ENCODE measurements at regions not wholly inside any gene's neighbourhood (a gene's known extent, or its start where the extent isn't known, plus 50 kb on each side); places are given as distances from the start of the nearest gene placed in this dataset.

GRCh38 chr20:57896563-57896962 lies 186.7 kb upstream of the PMEPA1 start:
- Histone ChIP-seq H4K8ac (ENCODE audit: extremely low read depth, insufficient read depth, low read length) (no peak overlapping the region), H3K14ac (ENCODE audit: insufficient read length) (no peak overlapping the region), H2BK5ac (ENCODE audit: low read depth, low read length) (no peak overlapping the region), H3K4me3 (ENCODE audit: extremely low read depth in 1 of 4, insufficient read depth in 2 of 4, low read depth in 3 of 4, low read length in 4 of 4) (no peak overlapping the region), H2AK5ac (ENCODE audit: low read depth, low read length) (no peak overlapping the region), H2BK15ac (ENCODE audit: low read length) (no peak overlapping the region), H4K20me1 (replicated peaks in 1 of 2; ENCODE audit: control insufficient read depth in 1 of 2, insufficient read depth in 2 of 2, low read length in 2 of 2) (peaks cover 0 to 2% of the 10 kb centered on the region in 2 experiments), H3K27ac (ENCODE audit: low read depth, low read length) (no peak overlapping the region), H4K91ac (replicated peaks; ENCODE audit: insufficient read length, low read length) (no peak overlapping the region), H3K18ac (ENCODE audit: extremely low read depth, low read length) (no peak overlapping the region), H2BK20ac (ENCODE audit: low read length) (no peak overlapping the region), H3K4me1 (replicated peaks in 1 of 4; ENCODE audit: control insufficient read depth in 3 of 4, insufficient read depth in 4 of 4, low read length in 3 of 4) (peaks cover 0 to 9% (median 4%) of the 10 kb centered on the region in 4 experiments; a peak in 4 of 7 replicates), H3K79me1 (ENCODE audit: low read depth, low read length) (no peaks in the 10 kb centered on the region), H2BK120ac (replicated peaks; ENCODE audit: low read depth, low read length) (no peak overlapping the region), H3K9ac (replicated peaks in 1 of 4; ENCODE audit: extremely low read depth in 1 of 4, low read depth in 3 of 4, low read length in 3 of 4) (no peak overlapping the region), H2AFZ (ENCODE audit: low read length) (no peak overlapping the region), H3K36me3 (ENCODE audit: control insufficient read depth in 2 of 4, insufficient read depth in 4 of 4, low read length in 3 of 4) (no peaks in the 10 kb centered on the region), H2BK12ac (ENCODE audit: low read depth, low read length) (no peak overlapping the region), H3K23me2 (ENCODE audit: low read depth, low read length) (no peaks in the 10 kb centered on the region), H3K27me3 (replicated peaks in 1 of 4; ENCODE audit: control insufficient read depth in 3 of 4, extremely low read depth in 1 of 4, insufficient read depth in 3 of 4, low read length in 3 of 4) (no peaks in the 10 kb centered on the region; a peak in 1 of 7 replicates), H3K56ac (replicated peaks; ENCODE audit: insufficient read length, low read depth, low read length) (no peak overlapping the region), H3K4ac (replicated peaks; ENCODE audit: insufficient read length, low read depth, low read length) (no peak overlapping the region), H3K23ac (ENCODE audit: insufficient read length) (no peak overlapping the region), H3K4me2 (ENCODE audit: insufficient read depth in 1 of 2, low read depth in 2 of 2, low read length in 2 of 2) (no peak overlapping the region), H4K5ac (ENCODE audit: insufficient read length, low read depth, low read length) (no peak overlapping the region), H3K79me2 (ENCODE audit: control insufficient read depth in 1 of 2, insufficient read depth in 2 of 2, low read length in 2 of 2) (no peaks in the 10 kb centered on the region), H3K9me3 (ENCODE audit: insufficient read depth in 2 of 2, low read depth in 1 of 2, low read length in 1 of 2) (no peaks in the 10 kb centered on the region)
- WGBS, 2 experiments (ENCODE audit: extremely low coverage in 1 of 2, insufficient coverage in 1 of 2, insufficient read length in 1 of 2, insufficient replicate concordance in 2 of 2, low coverage in 1 of 2, low lambda C conversion rate in 2 of 2, missing lambda C conversion rate in 1 of 2), result 97% methylated on average over 5 of the region's 6 CpGs; no CpG with 5 or more reads in 1 of the 2 experiments
- DNase-seq (ENCODE audit: low read depth in 1 of 2, low spot score in 2 of 2) (no peak), FAIRE-seq (no peak)
- CTCF ChIA-PET (ENCODE audit: partially characterized antibody), result interaction anchor here (1.3 kb wide), 1 partner anchor 20 kb away, joined by 3 read pairs; no protein-coding TSS in a partner anchor
- POLR2A ChIA-PET (ENCODE audit: partially characterized antibody), result no interaction called here
- no peak for TF ChIP-seq RXRA (IDR thresholded peaks at IDR 0.05; ENCODE audit: insufficient read depth, low read depth, low read length)
- no peak for TF ChIP-seq CTBP2 (IDR thresholded peaks at IDR 0.05; ENCODE audit: borderline replicate concordance, insufficient read depth, insufficient read length, low read length)
- TF ChIP-seq SP1 (IDR thresholded peaks at IDR 0.05; ENCODE audit: low read depth, low read length), result no peak
- no peak for TF ChIP-seq JUND (IDR thresholded peaks at IDR 0.05; ENCODE audit: low read length)
- TF ChIP-seq TAF1 (IDR thresholded peaks at IDR 0.05; ENCODE audit: low read depth, low read length), result no peak
- TF ChIP-seq POLR2A (IDR thresholded peaks at IDR 0.05; ENCODE audit: control extremely low read depth in 1 of 2, low read depth in 2 of 2, low read length in 2 of 2), result no peak
- no peak for TF ChIP-seq MAX (IDR thresholded peaks at IDR 0.05)
- TF ChIP-seq HDAC2 (IDR thresholded peaks at IDR 0.05; ENCODE audit: borderline replicate concordance in 1 of 2, low read depth in 2 of 2, low read length in 2 of 2), result no peak
- no peak for TF ChIP-seq RBBP5 (IDR thresholded peaks at IDR 0.05; ENCODE audit: borderline replicate concordance, low read depth, low read length)
- no peak for TF ChIP-seq FOSL1 (IDR thresholded peaks at IDR 0.05; ENCODE audit: insufficient read depth, low read depth, low read length)
- no peak for TF ChIP-seq MAFK (IDR thresholded peaks at IDR 0.05; ENCODE audit: low read depth, low read length)
- TF ChIP-seq PHF8 (conservative IDR thresholded peaks at IDR 0.05; ENCODE audit: low read depth, low read length), result no peak
- TF ChIP-seq E2F6 (IDR thresholded peaks at IDR 0.05), result no peak
- TF ChIP-seq ASH2L (IDR thresholded peaks at IDR 0.05; ENCODE audit: low read length), result no peak

Data from H1 (cell line).